Right lobe of liver (tissue), 1 donor: ENCODE measurements at regions not wholly inside any gene's neighbourhood (a gene's known extent, or its start where the extent isn't known, plus 50 kb on each side); places are given as distances from the start of the nearest gene placed in this dataset.

ENCODE experiments used
- small RNA-seq, 2 experiments: library from RNA; depleted of rRNA; stranded (forward); fragments of <200 nt; gene quantifications; one replicate each; pipeline ENCODE3, GENCODE V24; 2016

Small RNA genes lying in the stretch of these regions (small RNA-seq; reads per million reads assigned to genes)
- 0 reads per million in 2 experiments for gene CR392039.1
